ENCODE measurements at regions not wholly inside any gene's neighbourhood (a gene's known extent, or its start where the extent isn't known, plus 50 kb on each side); places are given as distances from the start of the nearest gene placed in this dataset.
"Not testable (repeated sequence)": the region's sequence is repeated elsewhere in the genome, so short reads cannot be mapped to it uniquely, and the experiment has no call there.

- not testable (repeated sequence) for ATAC-seq; DNase-seq (ENCODE audit: low spot score); H3K4me3 ChIP-seq; H3F3A ChIP-seq (replicated peaks; ENCODE audit: low read depth); H3K79me2 ChIP-seq (replicated peaks; ENCODE audit: insufficient read depth); H3K4me2 ChIP-seq; H2AFZ ChIP-seq; H3K4me1 ChIP-seq (ENCODE audit: insufficient read depth); H3K27me3 ChIP-seq (ENCODE audit: insufficient read depth); H3K4me3 Mint-ChIP-seq; H3K36me3 ChIP-seq (ENCODE audit: insufficient read depth); H3K9me3 Mint-ChIP-seq; H3K27me3 Mint-ChIP-seq (ENCODE audit: insufficient read depth, low read depth, poor library complexity); H4K20me1 ChIP-seq (replicated peaks; ENCODE audit: insufficient read depth); H3K36me3 Mint-ChIP-seq (ENCODE audit: low read depth); H3K27ac ChIP-seq (ENCODE audit: low read depth); H3K27ac Mint-ChIP-seq; H3K9me2 ChIP-seq (ENCODE audit: insufficient read depth)
- peaks cover 10% of the 10 kb centered on the region for H3K4me1 Mint-ChIP-seq
These were observed 249.9 kb upstream of the RAB4A start for GRCh38 chr1:229021034-229021433.

- H3K4me1 Mint-ChIP-seq = peaks cover 25% of the 10 kb centered on the region
- Histone ChIP-seq H4K20me1 (replicated peaks; ENCODE audit: insufficient read depth) (no peaks in the 10 kb centered on the region), H3K27ac (ENCODE audit: low read depth) (no peak overlapping the region), H3K4me3 (no peak overlapping the region), H3F3A (replicated peaks; ENCODE audit: low read depth) (0 out of 2 replicates have a peak, but pooled peaks cover 4% of the 10 kb centered on the region), H3K27me3 (ENCODE audit: insufficient read depth) (peaks cover 9% of the 10 kb centered on the region; the same call in 1 of the 2 replicates), H3K36me3 (ENCODE audit: insufficient read depth) (no peaks in the 10 kb centered on the region), H2AFZ (0 out of 2 replicates have a peak overlapping the region, but pooled peaks have one; percentile 28), H3K4me2 (no peak overlapping the region), H3K79me2 (replicated peaks; ENCODE audit: insufficient read depth) (no peaks in the 10 kb centered on the region), H3K9me2 (ENCODE audit: insufficient read depth) (no peaks in the 10 kb centered on the region), H3K4me1 (ENCODE audit: insufficient read depth) (peaks cover 23% of the 10 kb centered on the region)
- no peak for DNase-seq (ENCODE audit: low spot score)
- no peaks in the 10 kb centered on the region; the same call in 2 of the 3 replicates for H3K9me3 Mint-ChIP-seq
- peak; percentile 32; the same call in 2 of the 3 replicates for ATAC-seq
- H3K36me3 Mint-ChIP-seq (ENCODE audit: low read depth) = no peaks in the 10 kb centered on the region
- peaks cover 21% of the 10 kb centered on the region for H3K27me3 Mint-ChIP-seq (ENCODE audit: insufficient read depth, low read depth, poor library complexity)
- TF ChIP-seq ZNF331 (CRISPR knock-in tag; IDR thresholded peaks at IDR 0.05; ENCODE audit: low read depth) = no peak
- TF ChIP-seq REST (IDR thresholded peaks at IDR 0.05; ENCODE audit: unreplicated experiment) = no peak
- no peak for TF ChIP-seq STAT1 (IDR thresholded peaks at IDR 0.05; ENCODE audit: unreplicated experiment)
- TF ChIP-seq CREB1 (CRISPR knock-in tag; IDR thresholded peaks at IDR 0.05; ENCODE audit: low read depth) = no peak
- H3K4me3 Mint-ChIP-seq = no peak overlapping the region
- no peak overlapping the region for H3K27ac Mint-ChIP-seq
These were observed 248.1 kb upstream of the RAB4A start for GRCh38 chr1:229022595-229023333.

- peaks cover 28% of the 10 kb centered on the region for H3K27me3 Mint-ChIP-seq (ENCODE audit: insufficient read depth, low read depth, poor library complexity)
- no peak for DNase-seq (ENCODE audit: low spot score)
- H3K36me3 Mint-ChIP-seq (ENCODE audit: low read depth) = no peaks in the 10 kb centered on the region
- no peaks in the 10 kb centered on the region; the same call in 2 of the 3 replicates for H3K9me3 Mint-ChIP-seq
- no peak overlapping the region for H3K27ac ChIP-seq (ENCODE audit: low read depth)
- no peaks in the 10 kb centered on the region for H3K9me2 ChIP-seq (ENCODE audit: insufficient read depth)
- no peak overlapping the region for H3K4me2 ChIP-seq
- H3K4me1 Mint-ChIP-seq = peaks cover 30% of the 10 kb centered on the region
- H3K4me3 Mint-ChIP-seq = no peak overlapping the region
- no peak overlapping the region for H3K4me3 ChIP-seq
- peaks cover 9% of the 10 kb centered on the region; the same call in 1 of the 2 replicates for H3K27me3 ChIP-seq (ENCODE audit: insufficient read depth)
- no peaks in the 10 kb centered on the region for H3K79me2 ChIP-seq (replicated peaks; ENCODE audit: insufficient read depth)
- 0 out of 2 replicates have a peak, but pooled peaks cover 7% of the 10 kb centered on the region for H3F3A ChIP-seq (replicated peaks; ENCODE audit: low read depth)
- H2AFZ ChIP-seq = no peak overlapping the region
- H3K27ac Mint-ChIP-seq = no peak overlapping the region
- no peaks in the 10 kb centered on the region for H3K36me3 ChIP-seq (ENCODE audit: insufficient read depth)
- H3K4me1 ChIP-seq (ENCODE audit: insufficient read depth) = peaks cover 30% of the 10 kb centered on the region
- ATAC-seq = no peak
- no peaks in the 10 kb centered on the region for H4K20me1 ChIP-seq (replicated peaks; ENCODE audit: insufficient read depth)
- TF ChIP-seq POLR2AphosphoS5 (IDR thresholded peaks at IDR 0.05; ENCODE audit: low read depth) (no peak), ETS1 (IDR thresholded peaks at IDR 0.05) (no peak), CTCF (conservative IDR thresholded peaks at IDR 0.05; ENCODE audit: low read depth in 2 of 2) (no peak), REST (IDR thresholded peaks at IDR 0.05; ENCODE audit: unreplicated experiment) (no peak)
These were observed 247.1 kb upstream of the RAB4A start for GRCh38 chr1:229023651-229024300.

All from GM23338 (cell line).